COLO668 (cell line): ENCODE measurements at regions not wholly inside any gene's neighbourhood (a gene's known extent, or its start where the extent isn't known, plus 50 kb on each side); places are given as distances from the start of the nearest gene placed in this dataset.
A peak's percentile ranks its signal among the peaks of the same experiment; 100 is the strongest.

Source experiments
- DNase-seq: peaks from one replicate; lab custom pipeline; 2025; ENCODE audit not compliant: unreplicated experiment; lab: John Stamatoyannopoulos, UW

- DNase-seq: no peak
These were observed 188.0 kb upstream of the HDDC2 start for GRCh38 chr6:125489579-125490285.

DNA sequence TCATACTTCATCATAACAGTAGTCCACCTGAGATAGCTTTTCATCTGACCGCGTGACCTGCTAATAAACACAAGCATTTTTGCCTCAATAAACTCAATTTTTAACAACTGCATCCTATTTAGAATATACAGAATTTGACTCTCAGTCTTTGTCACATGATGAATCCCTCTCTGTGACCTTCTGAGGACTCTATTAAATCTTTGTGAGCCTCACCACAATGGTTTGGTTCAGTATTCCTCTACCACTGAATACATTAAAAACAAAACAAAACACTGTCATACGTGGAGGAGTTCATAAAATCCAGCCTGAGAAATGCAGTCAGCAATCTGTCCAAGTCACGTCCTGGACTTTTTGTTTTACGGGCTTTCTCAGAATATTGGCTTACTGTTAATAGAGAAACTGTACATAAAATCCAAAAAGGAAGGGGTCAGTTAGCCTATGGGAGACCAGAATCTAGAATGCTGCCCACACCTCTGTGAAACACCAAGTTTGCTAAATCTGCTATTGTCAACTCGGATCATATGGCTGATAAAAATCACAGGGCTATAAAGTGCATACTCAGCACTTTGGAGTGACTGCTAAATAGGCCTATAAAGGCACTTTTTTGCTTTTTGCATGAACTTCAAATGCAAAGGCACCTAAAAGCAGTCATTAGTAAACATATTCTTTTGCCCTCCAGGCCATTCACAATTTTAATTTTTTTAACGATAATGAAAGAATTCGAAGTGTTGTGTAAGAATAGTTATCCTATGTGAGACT is 190.3 kb upstream of the HDDC2 start:
- no peak for DNase-seq

GRCh38 chr6:125498606-125499005 is 196.8 kb upstream of the HDDC2 start:
- no peak for DNase-seq

DNA sequence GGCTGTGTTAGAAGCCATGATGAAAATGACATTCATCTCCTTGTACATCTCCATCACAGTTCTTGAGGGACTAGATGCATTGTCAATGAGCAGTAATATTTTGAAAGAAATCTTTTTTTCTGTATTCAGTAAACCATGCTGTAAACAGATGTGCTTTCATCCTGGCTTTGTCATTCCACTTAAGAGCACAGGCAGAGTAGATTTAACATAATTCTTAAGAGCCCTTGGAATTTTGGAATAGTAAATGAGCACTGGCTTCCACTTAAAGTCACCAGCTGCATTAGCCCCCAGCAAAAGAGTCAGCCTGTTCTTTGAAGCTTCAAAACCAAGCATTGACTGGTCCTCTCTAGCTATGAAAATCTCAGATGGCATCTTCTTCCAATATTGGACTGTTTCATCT is 197.8 kb upstream of the HDDC2 start:
- no peak for DNase-seq

DNA sequence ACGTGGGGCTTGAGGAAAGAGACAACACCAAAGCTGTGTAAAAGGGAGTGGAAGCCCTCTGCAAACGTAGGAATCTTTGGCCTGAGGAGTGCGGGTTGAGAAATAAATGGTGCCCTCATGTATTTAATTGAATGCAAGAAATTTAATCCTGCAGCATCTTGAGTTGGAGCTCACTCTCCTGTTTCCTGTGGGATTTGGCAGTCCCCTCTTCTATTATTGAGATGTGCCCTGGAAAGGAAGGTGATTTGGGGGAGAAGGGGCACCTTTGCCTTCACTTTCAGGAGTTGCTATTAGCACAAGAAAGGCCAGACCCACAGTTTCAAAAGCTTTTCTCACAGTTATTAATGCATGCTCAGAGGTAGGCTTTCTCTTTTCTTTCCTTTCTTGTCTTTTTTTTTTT is 201.4 kb upstream of the HDDC2 start:
- DNase-seq: no peak

DNA sequence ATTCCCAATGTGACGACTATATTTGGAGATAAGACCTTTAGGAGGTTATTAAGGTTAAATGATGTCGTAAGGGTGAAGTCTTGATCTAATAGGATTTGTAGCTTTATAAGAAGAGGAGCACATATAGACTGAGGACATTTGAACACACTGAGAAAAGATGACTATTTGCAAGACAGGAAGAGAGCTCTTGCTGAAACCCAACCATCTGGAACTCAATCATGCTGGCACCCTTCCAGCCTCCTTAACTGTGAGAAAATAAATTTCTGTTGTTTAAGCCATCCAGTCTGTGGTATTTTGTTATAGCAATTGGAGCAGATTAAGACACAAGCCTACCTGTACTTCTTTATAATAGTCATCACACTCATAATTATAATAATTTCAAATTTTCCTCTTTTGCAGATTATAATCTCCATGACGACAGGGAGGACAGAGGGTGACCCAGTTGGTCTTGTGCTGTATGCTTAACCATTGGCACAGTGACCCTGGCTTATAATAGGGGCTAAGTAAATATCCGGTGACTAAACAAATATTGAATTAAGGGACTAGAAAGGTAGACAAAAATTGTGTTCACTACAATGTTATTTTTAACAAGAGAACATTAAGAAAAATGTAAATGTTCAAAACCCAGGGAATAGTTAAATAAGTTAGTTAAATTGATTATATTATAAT is 206.4 kb upstream of the HDDC2 start:
- peak; percentile 60 for DNase-seq

DNA sequence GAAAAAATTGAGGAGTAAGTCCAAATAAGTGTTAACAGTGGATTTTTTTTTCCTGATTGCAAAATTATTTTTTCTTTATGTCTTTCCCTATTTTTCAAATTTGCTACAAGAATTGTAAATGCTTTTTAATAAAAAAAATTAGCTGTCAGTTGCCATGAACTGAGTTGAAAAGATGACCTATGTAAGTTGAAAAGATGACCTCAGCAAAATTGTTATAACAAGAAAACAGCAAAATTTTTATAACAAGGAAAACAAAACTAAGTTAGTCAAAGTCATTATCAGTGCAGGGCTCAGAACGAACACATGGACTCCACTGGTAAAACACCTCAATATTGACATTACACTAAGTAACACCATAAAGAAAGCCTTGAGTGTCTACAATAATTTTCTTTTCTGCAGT is 207.0 kb upstream of the HDDC2 start:
- no peak for DNase-seq

- no peak for DNase-seq
These were observed 207.7 kb upstream of the HDDC2 start for GRCh38 chr6:125509477-125509876.

- no peak for DNase-seq
These were observed 208.6 kb upstream of the HDDC2 start for GRCh38 chr6:125510405-125510804.

GRCh38 chr6:125511809-125512396 is 210.1 kb upstream of the HDDC2 start:
- DNase-seq: peak; percentile 54

DNA sequence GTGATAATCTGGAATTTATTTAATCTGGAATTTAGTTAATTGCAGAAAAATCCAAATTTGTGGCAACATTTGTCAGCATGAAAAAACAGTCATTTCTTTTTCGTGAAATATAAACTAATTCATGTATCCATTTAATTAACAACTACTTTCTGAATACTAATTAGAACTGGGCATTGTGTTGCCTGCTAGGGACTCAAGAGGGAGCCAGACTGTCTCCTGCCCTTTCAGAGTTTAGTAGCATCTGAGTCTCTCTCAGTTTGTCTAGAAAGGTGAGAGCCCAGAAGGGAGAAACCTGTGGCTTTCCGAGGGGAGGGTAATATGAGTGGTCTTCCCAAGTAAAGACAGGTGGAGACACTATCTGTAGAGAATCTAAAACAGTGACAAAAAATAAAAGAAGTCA is 210.9 kb upstream of the HDDC2 start:
- no peak for DNase-seq

- DNase-seq: no peak
These were observed 212.2 kb upstream of the HDDC2 start for GRCh38 chr6:125513978-125514377.

- DNase-seq: no peak
These were observed 214.9 kb upstream of the HDDC2 start for GRCh38 chr6:125516644-125517043.

GRCh38 chr6:125519367-125519766 is 217.6 kb upstream of the HDDC2 start:
- no peak for DNase-seq

DNA sequence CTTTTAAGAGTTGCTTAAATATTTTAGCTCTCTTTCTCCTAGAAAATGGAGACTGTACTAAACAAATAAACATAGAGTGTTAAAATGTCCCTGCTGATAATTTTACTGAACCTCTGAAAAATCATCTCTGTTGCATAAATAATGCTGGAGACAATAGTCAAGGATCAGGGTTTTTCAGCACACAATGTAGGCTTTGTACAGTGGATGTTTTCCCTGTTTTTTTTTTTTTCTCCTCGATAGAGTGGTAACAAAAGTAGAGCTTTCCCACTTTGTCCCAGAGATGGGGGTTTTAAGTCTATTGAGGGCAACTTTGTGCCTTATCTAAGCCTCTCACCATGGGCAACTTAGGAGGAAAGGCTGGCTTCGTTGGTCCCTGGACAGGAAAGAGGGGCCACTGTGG is 222.6 kb upstream of the HDDC2 start:
- no peak for DNase-seq

- no peak for DNase-seq
These were observed 223.3 kb upstream of the HEY2 start for GRCh38 chr6:125526007-125526720.

GRCh38 chr6:125528621-125529041 is 220.8 kb upstream of the HEY2 start:
- DNase-seq: no peak

DNA sequence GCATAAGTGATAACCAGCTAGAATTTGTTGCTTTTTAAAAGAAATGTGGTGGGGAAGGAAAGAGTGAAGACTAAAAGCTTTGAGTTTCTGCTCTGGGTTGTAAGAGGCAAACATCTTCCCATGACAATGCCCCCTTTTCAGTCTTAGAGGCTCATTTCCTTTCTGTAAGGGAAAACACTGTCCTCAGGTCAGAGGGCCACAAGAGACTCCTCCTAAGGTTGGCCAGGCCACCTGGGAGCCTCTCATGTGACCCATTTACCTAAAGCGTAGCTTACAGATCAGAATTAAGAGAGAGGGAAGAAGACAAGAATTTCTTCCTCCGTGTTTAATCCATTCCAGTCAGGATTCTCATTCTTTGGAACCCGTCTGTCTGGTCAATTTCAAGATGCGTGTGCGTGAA is 220.4 kb upstream of the HEY2 start:
- DNase-seq: no peak

- no peak for DNase-seq
These were observed 215.6 kb upstream of the HEY2 start for GRCh38 chr6:125533710-125534397.

DNA sequence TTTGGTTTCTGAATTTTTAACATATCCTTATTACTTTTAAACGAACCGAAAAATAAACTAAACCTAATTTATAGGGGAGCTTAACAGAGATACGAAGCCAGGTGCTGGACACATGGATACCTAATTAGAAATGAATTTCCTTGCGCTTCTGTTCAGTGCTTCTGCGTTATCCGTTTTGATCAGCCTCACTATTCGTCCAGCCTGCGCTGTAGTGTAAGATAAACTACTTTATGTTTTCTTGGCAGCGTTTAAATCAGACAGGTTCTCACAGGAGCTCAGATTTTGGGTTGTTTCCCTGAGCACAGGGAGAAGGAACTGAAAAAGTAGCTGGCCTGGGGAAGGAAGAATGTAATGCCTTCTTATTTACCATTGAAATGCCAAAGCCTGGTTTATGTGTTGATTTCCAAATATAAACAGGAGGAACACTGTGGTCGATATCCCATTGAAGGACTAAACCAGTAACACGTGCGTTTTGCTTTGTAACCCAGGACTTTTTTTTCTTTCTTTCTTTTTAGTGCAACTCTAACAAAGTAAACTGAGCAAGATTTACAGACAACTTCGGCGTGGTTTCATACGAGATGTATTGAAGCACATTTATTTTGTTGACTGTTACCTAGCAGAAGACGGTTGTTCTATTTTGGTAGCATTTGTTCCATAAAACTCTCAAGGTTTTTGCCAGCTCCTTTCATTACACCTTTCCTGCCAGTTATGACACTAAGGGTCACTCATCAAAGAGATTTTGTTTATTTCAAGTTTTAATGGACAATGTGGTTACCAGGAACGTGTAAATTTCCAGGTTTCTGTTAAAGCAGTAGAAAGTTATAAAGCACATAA is 214.8 kb upstream of the HEY2 start:
- DNase-seq: no peak
